Stimulated activated effector memory CD8-positive, alpha-beta T cell treated with anti-CD3 and anti-CD28 coated beads, Interleukin-12 subunit alpha, Interleukin-12 subunit beta, amount 100 ng/mL, for 72 hours (primary cell): ENCODE measurements at regions not wholly inside any gene's neighbourhood (a gene's known extent, or its start where the extent isn't known, plus 50 kb on each side); places are given as distances from the start of the nearest gene placed in this dataset.

Experiments used
- ATAC-seq: fragments of 150-1000 bp; cut with Tn5 transposase; 2 replicates; pipeline ENCODE4 v1.10.0; 2021
- DNase-seq, 2 donors: peaks; one replicate each; pipeline ENCODE4 v3.0.0; 2021 to 2022; ENCODE audit warnings: low spot score in 2 of 2
- H3K27ac Mint-ChIP-seq: one replicate; pipeline ENCODE4 v1.8.0; 2022; ENCODE audit warnings: mild to moderate bottlenecking, mixed read lengths
- H3K36me3 Mint-ChIP-seq: one replicate; pipeline ENCODE4 v1.8.0; 2022; ENCODE audit warnings: mild to moderate bottlenecking, mixed read lengths
- H3K4me1 Mint-ChIP-seq: one replicate; pipeline ENCODE4 v1.8.0; 2022; ENCODE audit warnings: mixed read lengths
- H3K4me3 Mint-ChIP-seq: one replicate; pipeline ENCODE4 v1.8.0; 2022; ENCODE audit warnings: mild to moderate bottlenecking, mixed read lengths
- H3K9me3 Mint-ChIP-seq: one replicate; pipeline ENCODE4 v1.8.0; 2022; ENCODE audit warnings: mixed read lengths

DNA sequence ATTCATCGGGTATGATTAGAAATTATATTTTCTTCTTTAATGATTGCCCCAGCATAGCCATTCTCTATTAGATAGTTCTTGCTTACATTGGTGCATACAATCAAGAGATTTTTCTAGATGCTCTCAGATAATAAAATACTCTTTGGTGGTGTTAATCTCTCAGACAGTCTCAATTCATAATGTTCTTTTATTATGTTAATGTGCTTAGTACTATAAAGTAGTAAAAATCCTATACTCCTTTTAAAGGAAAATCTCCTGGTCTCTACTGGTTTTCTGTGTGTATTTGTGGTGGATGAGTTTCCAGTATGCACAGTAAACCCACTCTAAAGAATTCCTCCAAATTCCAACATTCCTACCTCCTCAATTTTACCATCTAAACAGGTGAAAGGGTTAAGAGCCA is 203.5 kb downstream of the FAT4 start:
- DNase-seq, result no peak
- Mint-ChIP-seq H3K4me3 (no peak overlapping the region), H3K27ac (no peak overlapping the region), H3K36me3 (no peaks in the 10 kb centered on the region), H3K9me3 (peaks cover 18% of the 10 kb centered on the region), H3K4me1 (no peaks in the 10 kb centered on the region)
- no peak for ATAC-seq

GRCh38 chr4:125519371-125520146 is 204.8 kb downstream of the FAT4 start:
- Mint-ChIP-seq H3K9me3 (peaks cover 20% of the 10 kb centered on the region), H3K4me1 (no peaks in the 10 kb centered on the region), H3K36me3 (no peaks in the 10 kb centered on the region), H3K4me3 (no peak overlapping the region), H3K27ac (no peak overlapping the region)
- DNase-seq, result no peak
- ATAC-seq, result no peak

- no peak for ATAC-seq
- Mint-ChIP-seq H3K4me3 (no peak overlapping the region), H3K27ac (no peak overlapping the region)
Measured at GRCh38 chr4:125520258-125520990, 205.7 kb downstream of the FAT4 start.

DNA sequence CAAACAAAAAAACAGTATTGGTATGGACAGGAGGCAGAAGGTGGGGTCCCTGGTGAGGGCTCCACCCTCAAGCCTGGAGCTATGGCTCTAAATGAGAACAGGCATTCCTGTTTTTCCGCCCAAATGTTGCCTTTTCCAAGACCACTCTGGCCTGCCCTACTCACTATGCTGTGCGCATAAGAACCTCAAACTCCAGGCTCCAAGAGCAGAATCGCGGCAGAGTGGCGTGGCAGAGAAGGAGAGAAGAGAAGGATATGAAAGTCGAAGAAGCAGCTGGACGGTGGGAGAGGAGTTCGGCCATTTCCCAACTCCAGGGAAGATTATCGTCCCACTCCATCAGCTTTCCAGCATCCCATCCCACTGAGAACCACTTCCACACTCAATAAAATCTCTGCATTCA is 207.8 kb downstream of the FAT4 start:
- no peak overlapping the region for H3K27ac Mint-ChIP-seq
- DNase-seq (no peak), ATAC-seq (no peak)
- H3K9me3 Mint-ChIP-seq, result peaks cover 22% of the 10 kb centered on the region
- H3K4me1 Mint-ChIP-seq, result no peaks in the 10 kb centered on the region
- H3K36me3 Mint-ChIP-seq, result no peaks in the 10 kb centered on the region
- no peak overlapping the region for H3K4me3 Mint-ChIP-seq

More at GRCh38 chr4:125520258-125520990, 205.7 kb downstream of the FAT4 start:
- H3K4me1 Mint-ChIP-seq, result no peaks in the 10 kb centered on the region
- no peak for DNase-seq
- no peaks in the 10 kb centered on the region for H3K36me3 Mint-ChIP-seq
- H3K9me3 Mint-ChIP-seq, result peaks cover 23% of the 10 kb centered on the region

- Mint-ChIP-seq H3K36me3 (no peaks in the 10 kb centered on the region), H3K4me3 (no peak overlapping the region), H3K4me1 (no peaks in the 10 kb centered on the region), H3K9me3 (peaks cover 22% of the 10 kb centered on the region), H3K27ac (no peak overlapping the region)
- DNase-seq, result no peak
- ATAC-seq, result no peak
Measured at GRCh38 chr4:125522992-125523391, 208.2 kb downstream of the FAT4 start.

DNA sequence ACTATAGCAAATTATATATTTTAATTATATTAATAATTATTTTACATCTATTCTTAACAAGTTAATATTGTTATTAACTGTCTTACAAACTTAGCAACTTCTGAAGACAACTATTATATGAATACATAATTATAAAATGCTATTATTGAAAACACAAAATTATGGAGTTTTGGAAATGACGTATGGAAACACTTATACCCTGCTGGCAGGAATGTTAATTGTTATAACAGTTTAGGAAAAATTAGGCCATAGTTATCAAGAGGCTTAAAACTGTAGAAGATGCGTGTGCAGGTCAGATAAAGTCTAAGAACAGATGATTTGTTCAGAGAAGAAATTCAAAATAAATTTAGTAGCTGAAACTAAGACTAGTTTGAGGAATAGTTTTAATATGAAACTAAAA is 211.7 kb downstream of the FAT4 start:
- DNase-seq (no peak), ATAC-seq (no peak)
- Mint-ChIP-seq H3K36me3 (no peaks in the 10 kb centered on the region), H3K4me1 (no peaks in the 10 kb centered on the region), H3K9me3 (peaks cover 16% of the 10 kb centered on the region), H3K4me3 (no peak overlapping the region), H3K27ac (no peak overlapping the region)

DNA sequence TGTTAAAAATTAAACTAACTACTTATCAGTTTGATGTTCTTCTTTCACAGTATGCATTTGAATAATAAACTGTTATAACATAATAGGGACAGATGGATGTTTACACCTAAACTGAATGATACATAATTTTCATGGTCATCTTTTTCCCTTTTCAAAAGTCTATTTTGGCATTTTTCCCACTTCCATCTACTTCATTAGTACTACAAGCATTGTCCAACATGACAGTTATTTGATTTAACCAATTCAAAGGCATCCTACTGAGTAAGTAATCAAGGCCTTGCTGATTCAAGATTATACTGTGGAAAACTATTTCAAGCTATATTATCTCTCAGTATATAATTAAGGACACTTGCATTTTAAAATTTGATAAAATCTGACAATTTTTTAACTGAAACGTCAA is 212.9 kb downstream of the FAT4 start:
- Mint-ChIP-seq H3K4me3 (no peak overlapping the region), H3K4me1 (no peaks in the 10 kb centered on the region), H3K27ac (no peak overlapping the region), H3K36me3 (no peaks in the 10 kb centered on the region), H3K9me3 (peaks cover 16% of the 10 kb centered on the region)
- no peak for DNase-seq
- ATAC-seq, result no peak

GRCh38 chr4:125529071-125529470 is 214.3 kb downstream of the FAT4 start:
- Mint-ChIP-seq H3K9me3 (peaks cover 19% of the 10 kb centered on the region), H3K36me3 (no peaks in the 10 kb centered on the region), H3K27ac (no peak overlapping the region), H3K4me1 (no peaks in the 10 kb centered on the region), H3K4me3 (no peak overlapping the region)
- ATAC-seq, result no peak
- DNase-seq, result no peak

- DNase-seq (no peak), ATAC-seq (no peak)
- Mint-ChIP-seq H3K4me3 (no peak overlapping the region), H3K9me3 (peaks cover 18% of the 10 kb centered on the region), H3K27ac (no peak overlapping the region), H3K36me3 (no peaks in the 10 kb centered on the region), H3K4me1 (no peaks in the 10 kb centered on the region)
Measured at GRCh38 chr4:125538670-125539069, 223.9 kb downstream of the FAT4 start.

- DNase-seq (no peak), ATAC-seq (no peak)
- Mint-ChIP-seq H3K36me3 (no peaks in the 10 kb centered on the region), H3K4me3 (no peak overlapping the region), H3K4me1 (no peaks in the 10 kb centered on the region), H3K9me3 (peaks cover 18% of the 10 kb centered on the region), H3K27ac (no peak overlapping the region)
Measured at GRCh38 chr4:125539691-125540090, 224.9 kb downstream of the FAT4 start.

GRCh38 chr4:125541836-125542385 is 227.2 kb downstream of the FAT4 start:
- ATAC-seq, result no peak
- Mint-ChIP-seq H3K27ac (no peak overlapping the region), H3K4me1 (no peaks in the 10 kb centered on the region), H3K9me3 (peaks cover 14% of the 10 kb centered on the region), H3K4me3 (no peak overlapping the region), H3K36me3 (no peaks in the 10 kb centered on the region)
- DNase-seq, result no peak

GRCh38 chr4:125546272-125546671 is 231.5 kb downstream of the FAT4 start:
- DNase-seq (no peak), ATAC-seq (no peak)
- Mint-ChIP-seq H3K27ac (no peak overlapping the region), H3K9me3 (peaks cover 3% of the 10 kb centered on the region), H3K4me1 (no peaks in the 10 kb centered on the region), H3K4me3 (no peak overlapping the region), H3K36me3 (no peaks in the 10 kb centered on the region)

DNA sequence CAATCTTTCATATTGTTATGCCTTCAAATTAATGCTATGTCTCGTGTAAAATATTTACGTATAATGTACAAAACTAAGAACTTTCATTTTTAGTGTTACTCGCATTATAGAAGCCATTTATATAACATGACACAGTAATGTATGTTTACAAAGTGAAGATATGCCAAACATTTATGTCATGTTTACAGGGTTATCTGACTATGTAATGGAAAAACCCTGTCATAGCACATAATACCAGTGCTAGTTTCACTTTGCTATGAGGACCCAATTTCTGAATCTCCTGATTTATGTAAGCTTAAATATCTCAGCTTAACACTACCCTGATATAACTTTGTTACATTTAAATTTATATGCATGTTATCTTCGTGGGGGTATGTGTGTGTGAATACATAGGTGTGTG is 233.1 kb downstream of the FAT4 start:
- Mint-ChIP-seq H3K36me3 (no peaks in the 10 kb centered on the region), H3K27ac (no peak overlapping the region), H3K9me3 (peaks cover 3% of the 10 kb centered on the region), H3K4me1 (no peaks in the 10 kb centered on the region), H3K4me3 (no peak overlapping the region)
- DNase-seq (no peak), ATAC-seq (no peak)

GRCh38 chr4:125550769-125551168 is 236.0 kb downstream of the FAT4 start:
- H3K4me1 Mint-ChIP-seq, result no peaks in the 10 kb centered on the region
- no peaks in the 10 kb centered on the region for H3K36me3 Mint-ChIP-seq
- DNase-seq, result no peak
- no peak overlapping the region for H3K4me3 Mint-ChIP-seq
- ATAC-seq, result no peak
- no peak overlapping the region for H3K27ac Mint-ChIP-seq
- H3K9me3 Mint-ChIP-seq, result peaks cover 2% of the 10 kb centered on the region

DNA sequence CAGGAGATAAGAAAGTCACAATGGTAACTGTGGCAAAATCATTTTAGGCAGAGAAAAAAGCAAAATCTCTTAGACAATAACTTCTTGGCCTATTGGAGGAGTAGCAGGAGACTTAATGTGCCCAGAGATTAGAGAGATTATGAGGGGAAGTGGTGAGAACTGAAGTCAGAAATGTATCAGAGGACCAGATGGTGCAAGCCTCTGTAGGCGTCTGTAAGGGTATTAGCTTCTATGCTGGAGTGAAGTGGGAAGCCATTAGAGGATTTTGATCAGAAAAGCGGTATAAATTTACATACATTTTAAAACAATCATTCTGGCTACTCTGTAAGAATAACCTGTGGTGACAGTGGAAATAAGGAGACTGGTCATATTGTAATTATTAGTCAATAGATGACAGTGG is 236.7 kb downstream of the FAT4 start:
- Mint-ChIP-seq H3K4me1 (no peaks in the 10 kb centered on the region), H3K4me3 (no peak overlapping the region), H3K27ac (no peak overlapping the region), H3K9me3 (peaks cover 2% of the 10 kb centered on the region), H3K36me3 (no peaks in the 10 kb centered on the region)
- ATAC-seq (no peak), DNase-seq (no peak)

DNA sequence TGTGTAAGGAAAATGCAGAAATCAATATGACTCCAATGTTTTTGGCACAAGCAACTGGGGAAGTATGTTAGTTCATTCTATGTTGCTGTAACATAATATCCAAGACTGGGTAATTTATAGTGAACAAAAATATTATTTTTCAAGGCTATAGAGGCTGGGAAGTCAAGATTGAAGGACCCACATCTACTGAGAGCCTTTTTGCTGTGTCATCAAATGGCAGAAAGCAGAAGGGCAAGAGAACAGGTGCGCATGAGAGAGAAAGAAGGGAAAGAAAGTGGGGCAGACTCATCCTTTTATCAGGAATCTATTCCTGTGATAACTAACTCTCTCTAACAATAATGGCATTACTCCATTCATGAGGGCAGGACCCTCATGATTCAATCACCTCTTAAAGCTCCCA is 237.2 kb downstream of the FAT4 start:
- Mint-ChIP-seq H3K4me1 (no peaks in the 10 kb centered on the region), H3K4me3 (no peak overlapping the region), H3K9me3 (peaks cover 2% of the 10 kb centered on the region), H3K27ac (no peak overlapping the region), H3K36me3 (no peaks in the 10 kb centered on the region)
- DNase-seq (no peak), ATAC-seq (no peak)
